HG03095 (cell line): ENCODE measurements at regions not wholly inside any gene's neighbourhood (a gene's known extent, or its start where the extent isn't known, plus 50 kb on each side); places are given as distances from the start of the nearest gene placed in this dataset.

Experiments
- ATAC-seq: cut with Tn5 transposase; IDR thresholded peaks from one replicate; pipeline ENCODE4 v1.9.1; 2021; ENCODE audit warnings: moderate library complexity; ENCODE audit not compliant: unreplicated experiment

DNA sequence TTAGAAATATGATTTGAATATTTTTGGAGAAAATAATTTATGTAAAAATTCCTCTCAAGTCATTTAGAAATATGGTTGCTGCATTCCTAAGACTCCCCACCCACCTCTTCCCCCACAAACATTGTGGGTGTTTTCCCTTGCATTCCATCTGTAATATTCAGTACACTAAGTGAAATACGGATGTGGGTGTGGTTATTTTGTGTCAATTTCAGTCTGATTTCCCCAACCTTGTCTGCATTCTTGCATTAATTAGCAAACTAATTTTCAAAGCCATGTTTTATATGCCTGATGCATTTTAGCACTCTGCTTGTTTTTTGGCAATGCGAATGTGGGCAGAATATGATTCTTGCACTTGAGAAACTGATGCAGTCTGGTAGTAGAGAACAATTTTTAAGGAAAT is 408.3 kb upstream of the RGMA start:
- ATAC-seq, result no peak

DNA sequence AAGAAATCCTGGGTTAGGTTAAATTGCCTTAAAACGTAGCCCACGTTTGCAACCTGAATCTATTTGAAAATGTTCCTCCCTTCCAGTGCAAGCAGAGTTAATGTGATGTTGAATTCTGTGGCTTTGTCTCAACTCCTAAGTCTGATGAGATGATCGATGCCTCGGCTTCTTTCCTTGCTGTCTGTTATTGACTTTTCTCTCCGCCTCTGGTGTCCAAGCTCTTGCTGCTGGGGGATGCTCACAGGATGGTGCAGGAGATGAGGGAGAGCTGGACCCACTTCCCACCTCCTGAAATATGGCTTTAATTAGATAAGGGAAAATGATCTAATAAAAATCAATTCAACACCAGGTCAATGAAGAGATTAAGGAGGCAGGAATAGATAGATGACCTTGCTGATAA is 407.9 kb upstream of the RGMA start:
- ATAC-seq, result no peak

DNA sequence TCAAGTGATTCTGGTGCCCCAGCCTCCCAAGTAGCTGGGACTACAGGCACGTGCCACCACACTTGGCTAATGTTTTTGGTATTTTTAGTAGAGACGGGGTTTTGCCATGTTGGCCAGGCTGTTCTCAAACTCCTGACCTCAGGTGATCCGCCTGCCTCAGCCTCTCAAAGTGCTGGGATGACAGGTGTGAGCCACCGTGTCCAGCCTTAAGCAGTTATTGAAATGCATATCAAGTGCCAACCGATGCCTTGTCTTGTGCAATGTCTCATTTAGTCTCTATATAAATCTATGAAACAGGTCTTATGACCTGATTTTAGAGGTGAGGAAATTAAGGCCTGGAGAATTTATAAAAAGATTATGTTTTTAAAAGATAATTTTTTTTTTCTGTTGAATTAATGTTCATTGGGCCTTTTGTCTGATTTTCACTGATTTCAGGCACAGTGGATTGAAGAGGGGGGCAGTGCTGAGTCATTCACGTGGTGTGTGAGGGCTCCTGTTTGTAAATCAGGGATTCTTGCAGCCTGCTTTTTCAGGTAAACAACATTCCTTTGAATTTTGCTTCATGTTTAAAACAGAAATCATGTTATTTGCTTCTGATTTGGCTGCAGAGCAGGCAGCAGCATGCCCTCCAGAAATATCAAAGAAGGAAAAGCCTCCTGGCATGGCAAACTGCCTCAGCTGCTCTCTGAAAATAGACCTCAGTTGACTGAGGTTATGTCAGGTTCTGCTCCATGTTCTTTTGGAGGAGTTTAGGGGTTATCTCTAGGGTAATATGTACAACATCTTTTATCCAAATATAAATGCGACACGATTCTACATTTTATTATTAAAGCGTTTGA is 407.0 kb upstream of the RGMA start:
- ATAC-seq, result no peak

DNA sequence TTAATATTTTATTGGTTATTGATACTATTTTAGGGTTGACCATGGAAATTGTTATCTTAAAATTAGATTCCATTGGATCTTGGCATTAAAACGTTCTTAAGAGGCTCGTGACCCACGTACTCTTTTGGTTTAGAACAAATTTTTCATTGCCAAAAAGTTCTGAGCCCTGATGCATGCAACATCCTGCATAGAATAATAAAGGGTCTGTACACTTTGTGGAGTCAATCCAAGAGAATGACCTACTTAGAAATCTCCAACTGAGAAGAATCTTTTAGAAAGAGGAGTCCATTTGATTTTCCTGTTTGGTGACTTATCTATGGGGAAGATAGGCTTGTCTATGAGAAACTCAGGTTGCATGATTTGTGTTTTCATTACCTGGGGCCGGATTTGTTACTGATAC is 404.2 kb upstream of the RGMA start:
- ATAC-seq, result no peak

DNA sequence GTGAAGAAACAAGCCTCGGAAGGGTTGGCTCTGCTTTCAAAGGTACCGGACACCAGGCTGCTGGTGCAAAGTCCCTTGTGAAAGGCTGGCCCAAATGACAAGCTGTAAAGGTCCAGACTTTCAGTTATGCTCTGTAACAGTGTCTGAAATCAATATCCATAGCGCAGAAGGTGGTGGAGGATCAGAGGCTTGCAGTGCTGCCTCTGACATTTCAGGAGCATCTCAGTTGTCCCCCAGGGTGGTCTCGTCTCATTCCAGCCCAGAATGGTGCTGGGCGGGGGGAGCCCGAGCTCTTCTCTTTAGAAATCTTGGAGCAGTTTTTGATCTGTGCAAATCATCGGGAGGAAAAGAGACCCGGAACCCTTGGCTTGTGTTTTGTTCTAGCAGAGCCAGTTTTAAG is 402.3 kb upstream of the RGMA start:
- ATAC-seq, result no peak

DNA sequence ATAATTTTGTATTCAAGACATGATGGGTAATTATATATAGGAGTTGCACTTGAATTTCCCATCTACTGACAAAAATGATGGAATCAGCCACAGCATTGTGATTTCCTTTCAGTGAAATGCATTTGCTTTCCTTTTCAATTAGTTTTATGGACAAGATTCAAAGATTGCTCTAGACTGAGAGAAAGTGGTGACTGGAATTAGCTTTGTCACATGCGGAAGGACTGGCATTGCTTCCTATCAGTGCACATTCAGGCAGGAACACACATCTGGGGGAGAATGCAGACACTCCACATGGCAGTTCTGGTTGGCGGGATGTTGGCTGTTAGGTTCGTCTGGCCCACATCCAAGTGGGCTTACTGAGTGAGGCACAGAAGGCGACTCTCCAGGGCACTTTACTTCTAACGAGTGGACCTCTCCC is 399.3 kb upstream of the RGMA start:
- no peak for ATAC-seq

DNA sequence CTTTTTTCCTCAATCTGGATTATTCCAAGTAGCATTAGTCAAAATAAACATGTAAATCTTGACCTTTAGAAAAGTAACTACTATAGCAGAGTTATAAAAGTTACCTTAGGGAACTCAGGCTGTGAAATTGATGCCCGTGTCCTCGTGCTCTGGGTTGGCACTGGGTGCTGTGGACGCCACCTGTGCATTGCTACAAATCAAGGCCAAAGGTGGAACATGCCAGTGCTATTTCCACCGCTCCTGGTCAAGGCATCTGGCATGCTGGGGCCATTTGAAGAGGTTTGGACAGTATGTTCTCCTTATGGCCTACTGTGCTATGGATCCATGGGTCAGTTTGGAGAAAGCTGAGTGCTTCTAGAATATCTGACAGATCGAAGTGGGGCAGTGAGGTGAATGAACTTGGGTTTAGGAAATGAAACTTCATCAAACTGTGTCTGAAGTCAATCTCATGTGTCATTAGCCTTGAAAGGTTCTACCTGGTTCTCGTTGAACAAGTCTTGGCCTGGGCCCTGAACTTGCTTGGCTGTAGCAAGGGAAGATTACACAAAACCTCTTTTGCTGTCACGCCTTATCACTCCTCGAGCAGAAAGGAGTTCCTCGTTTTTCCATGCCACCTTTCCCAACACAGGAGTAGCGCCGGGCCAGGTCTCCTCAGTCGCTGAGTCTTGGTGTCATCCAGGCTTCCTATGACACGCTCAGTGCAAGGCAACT is 397.6 kb upstream of the RGMA start:
- no peak for ATAC-seq

DNA sequence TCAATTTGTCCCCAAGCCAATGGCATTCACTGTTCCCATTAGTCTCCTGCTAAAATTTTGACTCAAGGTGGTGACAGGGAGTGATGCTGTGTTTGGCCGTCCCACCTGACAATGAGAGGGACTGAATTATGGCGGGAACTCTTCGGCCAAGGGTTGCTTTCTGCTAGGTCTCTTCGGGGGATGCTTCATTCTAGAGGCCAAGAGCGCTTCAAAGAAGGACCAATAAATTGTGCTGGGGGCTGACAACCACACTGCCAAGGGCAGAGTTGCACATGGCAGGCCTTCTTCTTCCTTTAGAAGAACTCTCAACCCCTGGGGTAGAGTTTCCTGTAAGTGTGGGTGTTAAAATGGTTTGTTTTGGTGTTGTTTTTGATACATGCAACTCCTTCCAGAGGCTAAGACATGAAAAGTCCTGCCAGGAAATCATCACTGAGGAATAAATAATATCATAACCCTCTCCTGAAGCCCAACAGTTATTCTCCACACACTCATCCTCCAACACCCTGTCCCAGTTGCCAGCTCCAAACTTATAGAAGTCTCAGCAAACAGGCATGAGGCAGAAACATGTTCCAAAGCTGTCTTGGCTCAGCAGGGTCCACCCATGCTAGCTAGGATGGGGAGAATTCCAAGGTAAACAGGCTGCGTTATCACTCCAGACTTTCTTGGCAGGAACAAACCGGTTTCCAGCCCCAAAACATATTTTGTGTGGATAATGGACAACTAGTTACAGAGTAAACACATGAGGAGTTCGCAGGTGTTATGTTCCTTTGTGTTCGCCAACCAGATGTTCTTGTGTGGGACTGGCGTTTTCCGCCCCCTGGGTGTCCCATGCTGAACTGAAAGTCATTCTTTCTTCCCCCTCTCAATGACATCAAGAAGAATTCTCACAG is 396.7 kb upstream of the RGMA start:
- no peak for ATAC-seq

DNA sequence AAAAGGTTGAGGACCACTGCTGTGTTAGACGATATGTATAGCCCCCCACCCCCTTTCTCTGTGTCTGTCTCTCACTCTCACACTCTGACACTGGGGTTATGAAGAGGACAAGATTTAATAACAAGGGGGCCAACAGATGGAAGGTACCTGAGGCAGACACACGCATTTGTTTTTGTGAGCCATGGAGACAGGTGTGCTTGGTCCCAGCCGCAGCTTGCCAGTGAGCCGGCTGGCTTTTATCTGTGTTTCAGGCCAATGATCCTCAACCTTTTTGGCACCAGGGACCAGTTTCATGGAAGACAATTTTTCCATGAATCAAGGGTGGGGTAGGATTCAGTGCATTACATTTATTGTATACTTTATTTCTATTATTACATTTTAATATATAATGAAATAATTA is 394.9 kb upstream of the RGMA start:
- ATAC-seq, result no peak

DNA sequence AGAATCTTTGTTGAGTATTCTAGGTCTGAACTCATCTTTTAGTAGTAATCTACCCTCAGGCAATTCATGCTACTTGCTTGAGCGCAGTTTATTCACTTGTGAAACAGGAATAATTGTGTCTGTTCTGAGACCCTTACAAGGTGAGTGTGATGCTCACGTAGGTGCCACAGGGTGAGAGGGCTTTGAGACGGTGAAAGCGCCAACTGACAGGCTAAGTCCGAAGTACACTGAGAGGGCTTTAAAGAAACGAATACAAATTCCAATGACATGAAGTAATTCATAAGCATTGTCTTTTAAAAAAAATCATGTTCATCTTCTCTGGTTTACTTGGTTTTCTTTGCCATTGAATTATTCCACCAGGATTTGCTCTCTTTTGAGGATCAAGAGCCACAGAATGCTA is 393.7 kb upstream of the RGMA start:
- ATAC-seq, result no peak

DNA sequence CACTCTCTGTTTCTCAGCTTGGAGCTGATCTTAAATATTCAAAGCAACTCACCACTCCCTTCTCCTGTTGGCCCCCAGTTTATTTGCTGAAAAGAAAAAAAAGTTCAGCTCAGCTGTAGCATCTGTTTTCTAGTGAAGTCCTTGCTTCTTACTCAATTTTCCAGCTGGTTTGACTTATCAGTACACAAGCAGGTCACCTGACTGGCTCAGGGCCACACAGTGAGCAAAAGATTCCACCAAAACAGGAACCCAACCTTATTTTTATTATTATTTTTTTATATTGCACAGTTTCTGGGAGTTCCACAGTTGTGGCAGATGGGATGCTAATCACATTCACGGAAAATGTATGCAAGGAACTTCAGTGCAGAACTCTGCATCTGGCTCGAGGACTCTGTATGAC is 390.7 kb upstream of the RGMA start:
- ATAC-seq, result no peak

DNA sequence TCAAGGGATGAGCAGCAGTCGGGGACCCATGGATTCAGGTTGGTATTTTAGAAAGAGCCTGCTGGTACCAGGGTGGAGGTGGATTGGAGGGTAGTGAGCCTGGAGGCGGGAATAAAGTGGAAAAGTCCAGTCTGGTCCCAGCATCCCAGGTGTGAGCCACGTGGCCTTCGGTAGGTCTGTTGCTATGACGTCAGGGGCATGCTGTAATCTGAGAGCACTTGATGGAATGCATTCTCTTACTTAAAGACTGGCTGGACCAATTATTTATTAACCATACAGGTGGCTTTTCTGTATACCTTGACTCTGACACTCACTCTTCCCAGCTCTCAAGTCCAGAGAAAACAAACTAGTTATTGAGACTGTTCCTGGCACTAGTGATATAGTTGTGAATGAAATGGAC is 389.9 kb upstream of the RGMA start:
- no peak for ATAC-seq

DNA sequence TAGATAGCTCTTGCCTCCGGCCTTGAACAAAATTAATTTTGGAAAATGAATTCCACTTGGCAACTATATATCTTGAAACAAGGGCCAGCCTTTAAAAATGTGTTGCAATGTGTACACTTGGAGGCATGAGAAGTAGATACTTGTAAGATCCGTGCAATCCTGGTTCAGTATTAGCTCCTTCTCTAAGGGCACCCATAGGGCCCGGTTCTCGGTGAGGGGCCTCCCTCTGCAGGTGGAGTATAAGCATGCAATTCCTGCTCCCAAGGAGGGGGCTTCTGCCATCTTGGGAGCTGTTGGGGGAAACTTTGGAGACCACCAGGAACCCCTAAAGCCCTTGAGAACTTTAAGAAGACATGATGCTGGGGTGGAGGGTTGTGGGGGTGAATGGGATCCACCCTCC is 388.7 kb upstream of the RGMA start:
- no peak for ATAC-seq

DNA sequence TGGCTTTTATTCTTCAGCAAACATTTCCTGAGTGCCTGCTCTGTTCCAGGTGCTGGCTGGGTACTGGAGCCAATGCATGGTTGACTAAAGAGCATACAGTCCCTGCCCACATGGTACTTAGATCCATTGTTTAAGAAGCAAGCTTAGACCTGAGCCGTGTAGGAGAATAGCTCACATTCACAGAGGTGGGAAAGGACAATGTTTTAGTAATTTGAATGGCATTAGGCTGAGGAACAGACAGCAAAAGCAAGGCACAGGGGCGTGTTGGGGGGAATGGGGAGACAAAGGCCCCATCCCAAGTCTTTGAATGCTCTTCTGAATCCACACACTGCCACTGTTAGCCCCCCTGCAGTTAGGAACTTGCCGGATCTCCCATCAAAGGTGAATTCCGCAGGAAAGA is 388.2 kb upstream of the RGMA start:
- no peak for ATAC-seq

DNA sequence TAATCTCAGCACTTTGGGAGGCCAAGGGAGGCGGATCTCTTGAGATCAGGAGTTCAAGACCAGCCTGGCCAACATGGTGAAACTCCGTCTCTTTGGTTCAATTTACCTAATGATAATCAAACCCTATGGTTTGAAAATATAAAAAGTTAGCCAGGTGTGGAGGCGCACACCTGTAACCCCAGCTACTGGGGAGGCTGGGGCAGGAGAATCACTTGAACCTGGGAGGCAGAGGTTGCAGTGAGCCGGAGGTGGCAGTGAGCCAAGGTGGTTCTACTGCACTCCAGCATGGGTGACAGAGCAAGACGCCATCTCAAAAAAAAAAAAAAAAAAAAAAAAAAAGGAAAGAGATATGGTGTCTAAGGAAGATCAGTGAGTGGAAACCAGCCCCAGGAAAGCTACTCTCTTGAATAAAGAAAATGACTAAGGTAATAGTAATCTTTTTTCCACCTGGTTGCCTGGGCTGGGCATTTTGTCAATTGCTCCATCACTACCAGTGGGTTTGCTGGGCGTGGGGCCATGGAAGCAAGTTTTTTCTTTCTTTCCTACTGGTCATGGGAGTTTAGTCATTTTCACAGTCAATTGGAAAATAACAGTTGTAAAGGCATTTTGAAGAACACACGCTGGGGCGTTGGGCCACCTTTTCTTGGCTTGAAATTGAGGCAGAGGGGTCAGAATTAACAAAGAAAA is 387.6 kb upstream of the RGMA start:
- no peak for ATAC-seq

DNA sequence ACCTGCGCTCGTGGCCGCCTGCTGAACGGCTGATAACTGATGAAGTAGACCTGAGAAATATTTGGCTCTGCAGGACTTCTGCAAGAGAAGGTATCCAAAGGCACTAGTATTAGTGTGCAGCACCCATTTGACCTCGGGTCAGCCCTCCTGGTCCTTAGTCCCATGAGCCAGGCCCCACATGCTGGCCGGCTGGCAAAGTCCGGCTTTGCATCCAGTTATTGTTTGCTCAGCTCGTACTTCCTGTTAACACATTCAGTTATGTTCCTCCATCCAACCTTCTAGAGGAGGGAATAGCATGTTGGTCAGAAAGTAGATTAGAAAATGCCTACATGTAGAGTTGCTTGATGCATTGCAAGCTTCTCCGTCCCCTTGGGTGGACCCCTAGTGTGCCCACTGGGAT is 385.7 kb upstream of the RGMA start:
- ATAC-seq, result no peak

DNA sequence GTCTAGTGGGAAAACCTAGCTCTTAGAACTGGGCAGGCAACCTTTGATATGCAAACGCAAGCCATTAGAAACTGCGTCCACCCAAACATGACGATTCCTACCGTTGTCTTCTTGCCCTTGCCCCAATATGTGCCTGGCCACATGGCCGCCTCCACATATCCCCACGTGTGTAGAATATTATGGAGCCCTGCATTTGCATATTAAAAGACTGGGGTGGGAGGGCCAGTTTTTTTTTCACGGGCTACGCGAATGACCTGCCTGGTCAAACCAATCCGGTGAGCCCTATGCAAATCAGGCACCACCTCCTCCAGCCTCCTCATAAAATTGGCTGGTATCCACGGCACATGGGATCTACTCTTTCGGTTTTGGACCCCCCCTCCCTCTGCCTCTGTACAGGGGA is 381.0 kb upstream of the RGMA start:
- no peak for ATAC-seq

DNA sequence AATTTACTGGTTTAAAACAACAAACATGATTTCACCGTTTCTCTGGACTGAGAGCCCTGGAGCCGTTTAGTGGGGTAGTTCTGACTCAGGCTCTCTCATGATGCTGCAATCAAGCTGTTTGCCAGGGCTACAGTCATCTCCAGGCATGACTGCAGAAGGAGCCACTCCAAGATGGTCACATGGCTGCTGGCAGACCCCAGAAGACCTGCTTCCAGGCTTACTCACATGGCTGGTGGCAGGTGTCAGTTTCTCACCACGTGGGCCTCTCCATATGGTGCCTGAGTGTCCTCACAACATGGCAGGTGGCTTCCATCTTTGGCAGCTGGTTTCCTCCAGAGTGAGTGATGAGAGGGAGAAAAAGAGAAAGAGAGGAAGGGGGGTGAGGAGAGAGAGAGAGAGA is 378.3 kb upstream of the RGMA start:
- no peak for ATAC-seq

DNA sequence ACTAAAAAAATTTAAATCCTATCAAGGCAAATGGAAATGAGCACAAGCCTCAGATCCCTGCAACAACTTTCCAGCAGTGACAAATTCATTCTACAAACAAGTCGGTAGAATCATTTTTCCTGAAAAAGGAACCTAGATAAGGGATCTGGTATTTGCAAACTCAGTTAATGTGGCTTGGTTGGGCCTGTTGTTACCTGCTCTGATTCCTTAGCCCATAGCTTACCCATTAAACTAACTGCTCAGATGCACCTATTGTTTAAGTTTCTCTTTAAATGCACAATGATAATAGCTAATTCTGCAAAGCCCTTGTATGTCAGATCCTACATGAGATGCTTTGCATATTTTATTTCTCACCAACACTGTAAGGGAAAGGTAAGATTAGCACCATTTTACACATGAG is 377.4 kb upstream of the RGMA start:
- no peak for ATAC-seq

DNA sequence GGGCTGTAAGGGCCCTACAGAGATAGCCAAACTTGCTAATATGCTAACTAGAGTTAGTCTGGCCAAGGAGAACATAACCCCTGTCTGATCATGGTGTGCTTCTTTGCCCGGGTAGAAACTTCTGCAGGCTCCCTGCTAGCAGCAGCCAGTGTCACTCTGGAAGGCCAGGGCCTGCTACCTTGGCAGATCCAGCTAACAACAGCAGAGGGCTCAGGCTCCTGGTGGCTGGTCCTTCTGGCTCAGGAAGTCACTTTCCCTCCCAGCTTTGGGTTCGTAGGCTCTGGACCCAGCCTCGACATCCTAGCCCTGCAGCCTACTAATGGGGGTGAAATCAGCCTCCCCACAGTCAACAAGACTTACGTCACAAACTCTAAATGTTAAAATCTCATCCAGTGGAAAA is 373.7 kb upstream of the RGMA start:
- no peak for ATAC-seq

DNA sequence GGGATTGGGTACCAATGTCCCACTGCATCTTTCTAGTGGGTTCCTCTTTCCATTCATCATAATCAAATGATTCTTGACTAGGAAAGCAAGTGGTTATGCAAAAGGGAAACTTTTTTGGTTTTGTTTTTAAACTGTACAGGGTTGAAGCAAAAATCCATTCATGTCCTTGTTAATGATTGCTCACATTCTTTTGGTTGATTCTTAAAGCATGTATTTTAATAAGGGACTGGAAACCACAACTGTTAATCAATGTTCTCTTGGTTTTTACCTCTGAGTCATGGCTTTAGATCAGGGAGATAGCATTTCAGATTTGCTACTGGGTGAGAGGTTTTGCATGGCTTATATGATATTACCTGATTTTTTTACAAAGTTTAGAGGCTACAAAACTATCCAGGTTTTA is 371.7 kb upstream of the RGMA start:
- ATAC-seq, result no peak
